Thyroid gland (tissue), 4 donors: ENCODE measurements at regions not wholly inside any gene's neighbourhood (a gene's known extent, or its start where the extent isn't known, plus 50 kb on each side); places are given as distances from the start of the nearest gene placed in this dataset.

Source experiments
- DNase-seq, 2 donors: peaks; one replicate each; pipeline ENCODE4 v3.0.0-alpha.2; 2019
- H3K27ac ChIP-seq, 3 donors: fragments of 200-600 bp; sonication (generic); 1 replicate in 2 of 3; 2 replicates in 1 of 3; pipeline ENCODE4 v1.5.1; 2016 to 2019; ENCODE audit warnings: mild to moderate bottlenecking in 1 of 3, moderate library complexity in 1 of 3
- H3K27me3 ChIP-seq: fragments of 200-600 bp; sonication (generic); one replicate; pipeline ENCODE4 v1.5.1; 2019
- H3K36me3 ChIP-seq, 2 donors: fragments of 200-600 bp; sonication (generic); one replicate each; pipeline ENCODE4 v1.5.1; 2016 to 2019
- H3K4me1 ChIP-seq, 2 donors: fragments of 200-600 bp; sonication (generic); one replicate each; pipeline ENCODE4 v1.5.1; 2017 to 2019
- H3K4me3 ChIP-seq, 3 donors: fragments of 200-600 bp; sonication (generic); replicated peaks in 1 of 3; 1 replicate in 2 of 3; 2 replicates in 1 of 3; pipeline ENCODE4 v1.5.1; 2016; ENCODE audit warnings: mild to moderate bottlenecking in 1 of 3
- H3K9me3 ChIP-seq: fragments of 200-600 bp; sonication (generic); one replicate; pipeline ENCODE4 v1.5.1; 2017
- POLR2A ChIP-seq, 2 donors: fragments of 450-650 bp; IDR thresholded peaks; one replicate each; pipeline ENCODE4 v1.6.1; 2017; ENCODE audit warnings: antibody characterized with exemption in 2 of 2, mild to moderate bottlenecking in 2 of 2, moderate library complexity in 1 of 2
- WGBS, 2 donors: methylation state at CpG; one replicate each; pipeline ENCODE4 v1.1.5; 2017; 5-methylcytosine and 5-hydroxymethylcytosine counted together
- intact Hi-C: fragments of 100-400 bp; cut with DNase I; formaldehyde crosslinking; loops from one replicate; pipeline ENCODE4 v1.15.1; 2023
- TF ChIP-seq, protein P1 (sequence below), 6 experiments: fragments of 200-600 bp in 3 of 6; fragments of 450-650 bp in 3 of 6; sonication (generic) in 3 of 6; IDR thresholded peaks; one replicate each; pipeline ENCODE4 v1.5.1; 2016 to 2019; ENCODE audit warnings: antibody characterized with exemption in 6 of 6, mild to moderate bottlenecking in 2 of 6, inconsistent platforms in 1 of 6, moderate library complexity in 1 of 6

DNA sequence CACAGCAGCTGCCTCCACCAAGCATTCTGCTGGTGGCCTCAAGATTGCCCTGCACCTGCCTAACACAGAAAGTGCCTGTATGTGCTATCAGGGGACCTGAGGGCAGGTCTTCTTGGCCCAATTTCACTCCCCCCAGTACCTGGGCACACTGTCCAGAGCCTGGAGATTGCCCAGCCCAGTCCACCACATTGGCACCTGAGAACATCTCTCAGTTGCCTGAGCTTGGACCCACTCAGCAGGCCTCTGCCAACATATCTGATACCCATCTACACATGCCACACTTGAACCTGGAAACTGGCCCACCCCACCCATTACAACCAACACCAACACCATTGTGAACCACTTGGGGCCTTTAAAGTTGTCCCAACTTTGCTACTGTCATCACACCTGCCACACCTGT lies 1523.1 kb upstream of the CDH9 start:
- no peak for TF ChIP-seq POLR2A (IDR thresholded peaks at IDR 0.05)
- TF ChIP-seq, protein P1, sequence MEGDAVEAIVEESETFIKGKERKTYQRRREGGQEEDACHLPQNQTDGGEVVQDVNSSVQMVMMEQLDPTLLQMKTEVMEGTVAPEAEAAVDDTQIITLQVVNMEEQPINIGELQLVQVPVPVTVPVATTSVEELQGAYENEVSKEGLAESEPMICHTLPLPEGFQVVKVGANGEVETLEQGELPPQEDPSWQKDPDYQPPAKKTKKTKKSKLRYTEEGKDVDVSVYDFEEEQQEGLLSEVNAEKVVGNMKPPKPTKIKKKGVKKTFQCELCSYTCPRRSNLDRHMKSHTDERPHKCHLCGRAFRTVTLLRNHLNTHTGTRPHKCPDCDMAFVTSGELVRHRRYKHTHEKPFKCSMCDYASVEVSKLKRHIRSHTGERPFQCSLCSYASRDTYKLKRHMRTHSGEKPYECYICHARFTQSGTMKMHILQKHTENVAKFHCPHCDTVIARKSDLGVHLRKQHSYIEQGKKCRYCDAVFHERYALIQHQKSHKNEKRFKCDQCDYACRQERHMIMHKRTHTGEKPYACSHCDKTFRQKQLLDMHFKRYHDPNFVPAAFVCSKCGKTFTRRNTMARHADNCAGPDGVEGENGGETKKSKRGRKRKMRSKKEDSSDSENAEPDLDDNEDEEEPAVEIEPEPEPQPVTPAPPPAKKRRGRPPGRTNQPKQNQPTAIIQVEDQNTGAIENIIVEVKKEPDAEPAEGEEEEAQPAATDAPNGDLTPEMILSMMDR (IDR thresholded peaks at IDR 0.05), result no peak
- intact Hi-C loops, result no loop called here
- Histone ChIP-seq H3K4me1 (no peaks in the 10 kb centered on the region), H3K36me3 (no peaks in the 10 kb centered on the region), H3K27me3 (no peaks in the 10 kb centered on the region), H3K27ac (no peak overlapping the region), H3K9me3 (no peaks in the 10 kb centered on the region), H3K4me3 (no peak overlapping the region)
- DNase-seq, result no peak

DNA sequence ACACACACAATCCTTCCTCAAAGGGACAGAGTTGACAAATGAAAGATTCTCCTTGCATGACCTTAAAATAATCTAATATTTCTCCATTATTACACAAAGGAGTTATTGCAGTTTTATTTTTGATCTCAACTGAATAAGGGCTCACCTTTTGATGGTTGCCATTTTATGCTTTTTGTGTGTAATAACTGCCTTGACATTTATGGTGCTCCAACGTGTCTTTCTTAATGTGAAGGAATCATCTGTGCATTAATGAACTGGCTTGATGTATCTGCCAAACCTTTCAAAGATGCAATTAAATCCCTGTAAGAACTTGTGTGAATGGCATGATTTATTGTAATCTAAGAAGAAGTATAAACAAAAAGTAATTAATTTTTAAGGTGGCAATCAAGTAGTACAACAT lies 1519.8 kb upstream of the CDH9 start:
- Histone ChIP-seq H3K27me3 (no peaks in the 10 kb centered on the region), H3K36me3 (no peaks in the 10 kb centered on the region), H3K9me3 (no peaks in the 10 kb centered on the region), H3K4me3 (no peak overlapping the region), H3K4me1 (no peaks in the 10 kb centered on the region), H3K27ac (no peak overlapping the region)
- TF ChIP-seq POLR2A (IDR thresholded peaks at IDR 0.05), result no peak
- TF ChIP-seq, protein P1 (IDR thresholded peaks at IDR 0.05), result no peak
- 77 to 89% methylated on average over 1 of the region's 1 CpG for WGBS, 2 donors
- DNase-seq, result no peak
- intact Hi-C loops, result no loop called here

DNA sequence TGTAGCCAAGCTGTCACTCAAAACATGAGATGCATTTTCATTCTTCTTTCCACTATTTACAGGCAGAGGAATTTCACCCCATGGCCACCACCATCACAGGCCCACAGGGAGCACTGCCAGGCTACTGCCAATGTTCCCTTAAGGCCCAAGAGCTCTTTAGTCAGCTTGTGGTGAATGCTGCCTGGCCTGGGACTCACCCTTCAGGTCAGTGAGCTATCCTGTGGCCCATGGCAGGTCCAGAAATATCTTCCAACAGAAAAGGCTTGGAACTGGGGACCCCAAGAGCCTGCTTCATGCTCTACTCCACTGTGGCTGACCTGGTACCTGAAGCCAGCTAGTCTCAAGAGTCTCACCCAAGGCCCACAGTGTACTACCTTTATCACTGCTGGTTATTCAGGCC lies 1518.7 kb upstream of the CDH9 start:
- Histone ChIP-seq H3K27me3 (no peaks in the 10 kb centered on the region), H3K4me3 (no peak overlapping the region), H3K36me3 (no peaks in the 10 kb centered on the region), H3K4me1 (no peaks in the 10 kb centered on the region), H3K9me3 (no peaks in the 10 kb centered on the region), H3K27ac (no peak overlapping the region)
- intact Hi-C loops, result no loop called here
- TF ChIP-seq, protein P1 (IDR thresholded peaks at IDR 0.05), result no peak
- no peak for TF ChIP-seq POLR2A (IDR thresholded peaks at IDR 0.05)
- DNase-seq, result no peak

DNA sequence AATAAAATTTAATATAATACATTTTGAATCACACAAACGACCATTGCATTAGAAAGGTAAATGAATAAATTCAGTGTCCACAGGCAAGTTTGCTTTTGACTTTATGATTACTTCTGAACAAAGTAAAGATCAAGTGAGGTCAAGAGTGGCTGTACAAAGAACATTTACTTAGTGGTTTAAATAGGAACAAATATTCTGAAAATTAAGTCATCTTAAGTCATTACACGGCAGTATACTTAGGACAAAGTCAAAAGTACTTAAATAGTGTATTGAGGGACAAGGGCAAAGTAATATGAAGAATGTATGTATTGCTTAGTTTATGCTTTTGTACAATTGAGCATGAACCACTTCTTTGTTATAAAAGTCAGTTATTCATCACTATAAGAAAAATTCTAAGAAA lies 1511.2 kb upstream of the CDH9 start:
- intact Hi-C loops, result no loop called here
- WGBS, 2 donors, result 63% methylated on average over 2 of the region's 2 CpGs
- Histone ChIP-seq H3K27ac (no peak overlapping the region), H3K27me3 (no peaks in the 10 kb centered on the region), H3K4me3 (no peak overlapping the region), H3K36me3 (no peaks in the 10 kb centered on the region), H3K9me3 (no peaks in the 10 kb centered on the region), H3K4me1 (no peaks in the 10 kb centered on the region)
- no peak for TF ChIP-seq POLR2A (IDR thresholded peaks at IDR 0.05)
- TF ChIP-seq, protein P1 (IDR thresholded peaks at IDR 0.05), result no peak
- DNase-seq, result no peak

DNA sequence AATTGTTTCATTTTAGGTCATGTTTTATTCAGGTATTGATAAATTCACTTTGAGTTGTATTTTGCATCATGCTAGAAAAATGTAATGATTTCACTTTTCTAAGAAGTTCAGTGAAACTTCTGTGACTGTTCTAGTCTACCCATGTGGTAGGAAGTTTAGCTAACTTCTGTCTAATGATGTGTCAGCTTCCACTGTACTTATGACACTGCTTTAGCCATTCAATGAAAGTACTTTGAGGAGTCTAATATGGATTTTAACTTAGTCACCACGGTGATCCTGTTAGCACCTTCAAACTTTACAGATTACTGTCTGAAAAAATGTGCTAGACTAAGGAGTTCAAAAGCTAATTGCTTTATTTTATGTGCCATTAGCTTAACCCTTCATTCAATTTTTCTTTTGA lies 1510.5 kb upstream of the CDH9 start:
- no peaks in the 10 kb centered on the region for H3K9me3 ChIP-seq
- WGBS, 2 donors, result 58 to 65% methylated on average over 1 of the region's 1 CpG
- H3K36me3 ChIP-seq, result no peaks in the 10 kb centered on the region
- no peak overlapping the region for H3K4me3 ChIP-seq
- H3K4me1 ChIP-seq, result no peaks in the 10 kb centered on the region
- no peak for DNase-seq
- no peaks in the 10 kb centered on the region for H3K27me3 ChIP-seq
- H3K27ac ChIP-seq, result no peak overlapping the region
- intact Hi-C loops, result no loop called here
- TF ChIP-seq, protein P1 (IDR thresholded peaks at IDR 0.05), result no peak
- TF ChIP-seq POLR2A (IDR thresholded peaks at IDR 0.05), result no peak
